HG02943 (cell line): ENCODE measurements at regions not wholly inside any gene's neighbourhood (a gene's known extent, or its start where the extent isn't known, plus 50 kb on each side); places are given as distances from the start of the nearest gene placed in this dataset.

Experiments
- ATAC-seq: cut with Tn5 transposase; IDR thresholded peaks from one replicate; pipeline ENCODE4 v1.9.1; 2021; ENCODE audit warnings: mild to moderate bottlenecking, low read depth, moderate library complexity; ENCODE audit not compliant: unreplicated experiment

DNA sequence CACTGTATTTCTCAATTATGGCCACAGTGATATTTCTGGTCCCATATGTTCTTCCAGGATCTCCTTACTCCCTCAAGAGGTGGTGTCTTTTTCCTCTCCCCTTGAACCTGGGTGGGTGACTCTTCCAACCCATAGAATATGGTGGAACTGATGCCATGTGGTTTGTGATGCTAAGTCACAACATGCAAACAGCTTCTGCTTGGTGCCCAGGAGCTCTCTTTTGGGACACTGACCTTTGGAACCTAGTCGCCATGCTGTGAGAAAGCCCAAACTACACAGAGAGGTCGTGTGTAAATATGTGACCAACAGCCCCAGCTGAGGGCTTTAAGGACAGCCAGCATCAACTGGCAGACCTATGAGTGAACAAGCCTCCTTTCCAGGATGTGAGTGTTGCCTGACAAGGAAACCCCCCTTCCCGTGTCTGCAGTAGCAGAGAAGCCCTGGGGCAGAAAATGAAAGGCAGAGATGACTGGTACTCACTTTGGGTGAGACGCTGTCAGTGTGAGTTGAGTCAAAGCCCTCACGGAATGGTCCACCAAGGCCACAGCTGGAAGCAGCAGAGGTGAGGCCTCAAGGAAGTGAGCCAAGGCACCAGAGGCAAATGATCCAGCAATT is 223.4 kb downstream of the BCOR start:
- peak; percentile 86 for ATAC-seq

DNA sequence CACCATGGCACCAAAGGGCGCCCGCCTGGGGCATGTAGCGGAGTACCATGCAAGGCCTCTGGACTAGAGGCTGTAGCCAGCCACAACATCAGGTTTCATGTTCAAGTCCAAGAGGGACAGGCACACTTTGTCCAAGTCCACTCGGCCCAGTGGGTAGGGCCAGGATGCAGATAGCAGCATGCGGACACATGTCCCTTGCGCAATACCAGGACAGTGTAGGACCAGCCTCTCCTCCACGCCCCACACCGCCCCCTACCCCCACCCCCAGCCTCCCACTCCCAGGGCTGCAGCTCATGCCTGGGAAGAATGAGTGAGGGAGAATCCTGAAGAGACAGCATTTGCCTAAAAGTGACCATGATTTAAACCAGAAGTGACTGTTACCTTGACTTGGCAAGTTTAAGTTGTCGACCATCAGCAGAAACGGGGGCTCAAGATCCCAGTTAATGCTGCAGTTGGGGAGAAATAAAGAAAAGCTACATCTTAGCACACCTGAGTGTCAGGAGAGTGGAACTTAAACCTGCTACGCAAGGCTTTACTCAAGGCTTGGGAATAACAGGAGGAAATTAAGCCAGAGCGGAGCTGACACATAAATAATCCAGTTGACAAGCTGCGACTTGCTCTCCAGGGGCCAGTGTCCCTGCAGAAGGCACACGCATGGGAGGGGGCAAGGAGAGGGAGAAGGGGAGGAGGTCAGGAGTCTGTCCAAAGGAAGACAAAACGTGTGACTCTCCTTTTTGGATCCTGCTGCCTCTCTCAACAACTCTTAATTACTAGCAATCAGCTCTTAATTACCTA is 221.7 kb downstream of the BCOR start:
- ATAC-seq, result no peak

DNA sequence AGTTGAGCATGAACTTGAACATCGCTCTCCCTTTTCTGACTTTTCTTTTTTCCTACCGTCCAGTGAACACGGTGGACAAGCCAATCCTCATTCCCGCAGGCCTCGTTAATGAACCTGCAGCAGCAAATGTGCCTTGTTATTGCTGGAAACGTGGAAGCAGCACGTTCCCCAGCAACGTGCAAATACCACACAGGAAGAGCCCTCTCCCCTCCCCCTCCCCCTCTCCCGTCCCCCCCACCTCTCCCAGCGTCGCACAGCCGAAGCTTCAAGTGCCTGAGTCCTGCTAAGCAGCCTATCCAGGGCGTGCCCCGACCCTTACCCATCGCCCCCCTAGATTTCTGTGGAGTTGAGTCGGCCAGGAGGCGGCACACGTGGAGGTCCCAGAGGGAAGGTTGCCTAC is 219.9 kb downstream of the BCOR start:
- ATAC-seq, result no peak

DNA sequence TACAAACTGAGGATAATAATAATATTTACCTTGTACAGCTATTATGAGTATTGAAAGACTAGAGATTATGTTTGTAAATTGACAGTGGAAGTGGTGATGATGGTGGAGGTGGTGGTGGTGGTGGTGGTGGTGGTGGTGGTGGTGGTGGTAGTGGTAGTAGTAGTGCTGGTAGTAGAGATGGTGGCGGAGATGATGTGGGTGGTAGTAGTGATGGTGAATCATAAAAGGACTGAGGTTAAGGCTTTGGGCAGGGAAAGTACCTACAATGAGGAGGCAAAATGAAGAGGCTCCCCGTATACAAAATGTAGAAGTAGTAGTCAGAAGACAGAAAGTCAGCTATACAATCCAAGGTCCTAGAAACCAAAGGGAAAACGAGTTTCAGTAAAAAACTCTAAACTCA is 214.1 kb downstream of the BCOR start:
- ATAC-seq, result no peak

DNA sequence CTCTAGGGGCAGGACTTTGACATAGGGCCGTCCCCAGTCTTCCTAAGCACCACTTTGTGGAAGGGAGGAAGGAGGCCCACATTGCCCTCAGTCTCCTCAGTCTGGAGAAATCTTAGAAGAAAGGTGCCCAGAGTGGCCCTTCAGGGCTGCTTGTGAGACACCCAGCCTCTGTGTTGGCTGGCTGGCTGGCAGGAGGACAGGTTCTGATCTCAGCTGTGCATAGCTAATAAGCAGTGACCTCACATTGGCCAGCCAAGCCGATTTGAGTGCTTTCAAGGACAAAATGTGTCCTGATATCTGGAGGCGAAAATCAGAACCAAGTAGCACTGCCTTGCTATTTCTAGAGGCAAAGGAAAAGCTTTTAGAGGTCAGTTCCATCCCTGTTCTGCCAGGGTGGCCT is 211.5 kb downstream of the BCOR start:
- ATAC-seq, result no peak

DNA sequence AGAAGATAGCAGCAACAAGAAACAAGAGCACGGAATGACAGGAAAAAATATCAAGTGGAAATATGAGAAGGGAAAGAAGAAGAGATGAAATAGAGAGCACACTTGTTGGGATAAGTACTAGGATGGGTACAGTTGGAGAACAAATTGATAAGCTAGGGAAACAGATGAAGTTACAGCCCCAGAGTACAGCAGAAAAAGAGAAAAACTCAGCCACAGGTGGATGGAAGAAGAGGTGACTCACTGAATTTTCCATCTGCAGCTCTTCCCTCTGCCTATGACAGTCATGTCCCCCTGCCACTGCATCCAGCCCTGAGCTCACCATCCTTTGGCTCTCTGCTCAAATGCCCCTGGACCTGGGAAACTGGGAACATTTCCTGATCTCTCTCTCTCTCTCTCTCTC is 209.0 kb downstream of the BCOR start:
- no peak for ATAC-seq

DNA sequence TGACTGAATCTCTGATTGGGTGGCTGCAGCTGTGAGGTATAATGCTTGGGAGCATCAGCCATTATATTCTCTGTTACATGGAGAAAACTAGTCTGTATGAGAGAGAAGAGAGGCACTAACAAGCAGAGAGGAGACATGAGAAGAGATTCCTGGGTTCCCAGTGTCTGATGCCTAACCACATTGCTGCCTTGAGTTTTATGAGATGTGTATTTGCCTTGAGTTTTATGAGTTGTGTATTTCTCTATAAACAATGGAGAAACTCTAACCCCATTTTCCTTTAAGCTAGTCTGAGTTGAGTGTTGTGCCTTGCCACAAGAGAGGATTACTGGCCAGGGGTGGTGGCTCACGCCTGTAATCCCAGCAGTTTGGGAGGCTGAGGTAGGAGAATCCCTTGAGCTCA is 208.1 kb downstream of the BCOR start:
- ATAC-seq, result no peak

DNA sequence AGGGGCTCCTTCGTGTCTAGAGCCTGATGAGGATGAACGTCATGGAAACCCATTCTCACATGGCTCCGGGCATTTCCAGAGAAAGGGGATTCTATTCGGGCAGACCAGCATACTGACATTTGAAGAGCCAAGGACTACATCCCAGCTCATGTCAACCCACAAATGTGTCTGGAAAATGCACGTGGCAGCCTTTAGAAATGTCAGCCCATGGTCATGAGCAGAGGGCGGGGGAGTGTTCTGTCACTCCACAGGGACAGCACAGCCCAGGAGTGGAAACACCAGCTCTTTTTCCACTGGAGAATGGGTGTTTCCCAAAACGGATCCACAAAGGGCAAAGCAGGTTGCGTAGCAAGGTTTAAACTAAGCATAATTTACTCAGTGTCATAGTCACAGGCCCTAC is 207.0 kb downstream of the BCOR start:
- ATAC-seq, result no peak

DNA sequence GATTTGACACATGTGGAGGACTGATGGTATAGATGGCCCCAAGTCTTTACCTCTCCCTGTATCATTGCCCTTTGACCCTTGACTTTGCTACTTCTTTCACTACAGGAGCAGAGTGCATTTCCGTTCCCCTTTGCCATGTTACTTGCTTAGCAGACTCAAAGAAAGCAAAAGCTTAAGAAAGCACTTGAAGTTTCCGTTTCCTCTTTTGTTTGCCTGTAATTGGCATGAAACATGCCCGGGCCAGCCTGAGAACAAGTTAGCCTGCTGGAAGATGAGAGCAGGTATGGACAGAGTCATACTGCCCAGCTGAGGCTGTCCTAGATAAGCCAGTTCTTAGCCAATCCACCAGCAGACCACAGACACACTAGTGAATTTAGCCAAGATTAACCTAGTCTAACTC is 206.0 kb downstream of the BCOR start:
- ATAC-seq, result no peak

DNA sequence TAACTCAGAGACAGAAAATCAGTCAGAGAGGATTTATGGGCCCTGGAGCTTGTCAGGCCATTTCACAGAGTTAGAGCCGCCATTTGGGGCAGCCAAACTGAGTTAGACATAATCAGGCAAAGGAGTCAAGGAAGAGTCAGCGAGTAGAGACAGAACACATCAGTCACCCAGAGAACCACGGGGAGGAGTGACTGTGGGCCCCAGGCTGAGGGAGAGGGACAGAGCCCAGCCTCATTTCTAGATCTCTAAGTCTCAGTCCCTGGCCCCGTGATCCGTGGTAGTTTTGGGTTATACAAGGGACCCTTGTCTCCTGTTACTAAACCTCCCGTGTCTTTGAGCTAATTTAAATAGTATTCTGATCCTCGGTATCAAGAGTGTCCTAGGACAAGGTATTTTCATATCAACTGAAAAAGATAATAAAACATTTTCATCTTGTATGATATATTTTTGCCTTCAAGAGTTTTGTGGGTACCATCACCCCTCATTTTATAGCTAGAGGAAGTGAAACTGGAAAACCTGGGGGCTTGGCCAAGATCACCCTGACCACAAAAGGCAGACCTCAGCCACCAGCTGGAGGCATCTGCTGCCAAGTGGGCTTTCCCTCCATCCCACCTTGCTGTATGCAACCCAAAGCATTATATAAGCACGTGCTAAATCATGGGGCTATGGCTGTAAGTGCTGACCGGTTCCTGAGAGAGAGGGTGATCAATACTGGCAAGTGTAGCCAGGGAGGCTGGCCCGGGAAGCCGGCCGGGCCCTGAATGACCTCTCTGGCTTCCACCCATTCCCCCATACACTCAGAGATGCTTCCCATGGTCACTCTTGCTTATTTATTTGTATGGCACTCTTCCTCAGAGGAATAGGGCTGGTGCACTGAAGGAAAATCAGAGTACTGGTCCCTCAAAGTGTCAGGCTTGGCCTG is 204.1 kb downstream of the BCOR start:
- no peak for ATAC-seq

DNA sequence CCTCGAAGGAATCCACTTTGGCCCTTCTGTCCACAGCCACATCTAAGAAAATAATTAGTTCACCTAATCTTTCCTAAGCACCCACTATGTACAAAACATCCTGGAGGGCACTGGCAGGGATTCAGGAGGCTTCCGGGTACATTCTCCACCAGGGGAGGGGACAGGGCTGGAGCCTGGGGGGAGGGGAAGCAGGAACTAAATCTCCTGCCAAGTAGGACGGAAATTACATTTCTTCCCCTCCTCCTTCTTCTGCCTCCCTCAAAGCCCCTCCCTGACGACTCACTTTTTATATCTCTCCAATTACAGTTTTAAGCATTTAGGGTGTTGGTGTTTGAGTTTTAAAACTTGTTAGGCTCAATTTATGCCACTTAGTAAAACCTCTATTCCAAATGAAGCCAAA is 203.1 kb downstream of the BCOR start:
- no peak for ATAC-seq

DNA sequence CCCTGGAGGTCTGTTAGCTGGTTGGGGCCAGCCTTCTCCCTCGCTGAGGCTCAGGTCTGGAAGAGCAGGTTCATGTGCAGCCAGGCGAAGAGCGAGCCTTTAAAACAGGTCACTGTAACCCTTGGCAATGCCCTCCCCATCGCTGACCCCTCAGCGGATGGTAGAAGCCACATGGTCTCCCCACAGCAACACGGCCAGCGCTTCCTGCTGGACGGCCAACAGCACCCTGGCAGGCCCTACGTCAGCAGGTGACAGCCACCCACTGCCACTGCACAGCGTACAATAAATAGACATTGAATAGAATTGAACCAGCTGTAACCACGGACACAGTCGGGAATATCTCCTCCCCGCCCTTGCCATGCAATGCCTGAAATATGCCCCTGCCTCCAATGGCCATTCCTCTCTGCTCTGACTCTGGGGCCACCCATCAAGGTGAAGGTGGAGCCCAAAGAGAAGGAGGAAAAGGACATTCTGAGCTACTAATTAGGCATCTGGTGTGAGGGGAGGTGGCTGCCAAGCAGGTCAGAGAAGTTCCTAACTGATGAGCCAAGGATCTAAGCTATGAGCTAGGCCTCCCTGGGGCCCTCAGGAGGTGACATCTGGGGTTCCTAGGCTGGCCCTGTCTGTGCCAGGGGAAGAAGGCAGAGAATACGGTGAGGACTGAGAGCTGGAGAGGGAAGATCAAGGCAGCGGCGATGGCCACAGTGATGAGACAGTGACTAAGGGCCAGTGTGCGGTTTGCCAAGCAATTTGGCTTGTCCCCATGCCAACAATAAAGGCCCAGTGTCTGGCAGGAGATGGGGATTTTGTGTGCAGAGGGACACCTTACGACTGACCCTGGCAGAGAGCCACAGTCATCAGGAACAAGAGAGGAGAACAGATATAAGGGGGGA is 202.3 kb downstream of the BCOR start:
- ATAC-seq, result no peak

DNA sequence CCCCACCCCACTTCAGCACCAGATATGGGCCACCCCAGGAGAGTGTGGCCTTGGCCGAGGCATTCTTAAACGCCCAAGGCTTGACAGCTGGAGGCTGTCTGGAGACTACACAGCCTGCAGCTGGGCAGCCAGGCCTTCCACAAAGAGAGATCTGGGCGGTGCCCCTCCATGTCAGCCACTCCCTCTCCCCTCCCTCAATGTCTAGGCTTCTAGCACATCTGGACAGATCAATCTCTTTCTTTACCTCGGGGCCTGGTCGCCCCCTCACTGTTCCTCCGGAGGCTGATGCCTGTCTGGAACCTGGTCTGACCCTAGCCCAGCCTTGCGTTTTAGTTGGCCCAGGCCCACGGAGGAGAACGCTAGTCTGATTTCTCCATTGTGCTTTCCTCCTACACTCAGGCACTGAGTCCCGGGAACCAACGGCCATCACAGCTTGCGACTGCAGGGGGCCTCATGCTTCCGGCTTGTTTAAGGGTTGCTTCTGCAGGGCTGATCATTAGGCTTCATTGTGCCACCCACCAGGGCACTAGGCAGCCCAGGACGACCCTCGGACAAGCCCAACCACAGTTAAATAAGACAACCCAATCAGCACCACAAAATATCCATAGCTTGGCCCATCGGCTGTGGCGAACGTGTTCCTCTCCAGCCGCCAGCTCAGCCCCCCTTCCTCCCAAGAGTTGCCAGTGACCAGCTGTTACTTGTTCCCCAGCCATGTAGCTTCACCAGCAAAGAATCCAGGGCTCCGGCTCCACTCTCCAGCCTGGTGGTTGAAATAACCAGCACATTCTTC is 200.6 kb downstream of the BCOR start:
- no peak for ATAC-seq

DNA sequence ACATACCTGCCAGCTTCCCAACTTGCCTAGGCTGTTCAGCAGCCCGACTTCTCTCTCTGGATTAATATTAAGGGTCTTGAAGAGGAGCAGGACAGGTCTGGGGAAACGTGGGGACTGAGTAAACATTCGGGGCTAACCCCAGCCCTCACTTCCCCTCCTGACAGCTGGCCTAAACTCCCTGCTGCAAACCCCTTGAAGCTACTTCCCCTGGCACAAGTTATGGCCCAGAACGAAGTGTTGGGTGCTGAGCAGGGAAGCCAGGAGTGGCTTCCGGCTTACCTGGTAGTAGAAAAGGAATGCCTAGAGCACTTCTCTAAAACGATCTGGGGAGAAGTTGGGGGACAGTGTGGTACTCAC is 200.0 kb downstream of the BCOR start:
- no peak for ATAC-seq

DNA sequence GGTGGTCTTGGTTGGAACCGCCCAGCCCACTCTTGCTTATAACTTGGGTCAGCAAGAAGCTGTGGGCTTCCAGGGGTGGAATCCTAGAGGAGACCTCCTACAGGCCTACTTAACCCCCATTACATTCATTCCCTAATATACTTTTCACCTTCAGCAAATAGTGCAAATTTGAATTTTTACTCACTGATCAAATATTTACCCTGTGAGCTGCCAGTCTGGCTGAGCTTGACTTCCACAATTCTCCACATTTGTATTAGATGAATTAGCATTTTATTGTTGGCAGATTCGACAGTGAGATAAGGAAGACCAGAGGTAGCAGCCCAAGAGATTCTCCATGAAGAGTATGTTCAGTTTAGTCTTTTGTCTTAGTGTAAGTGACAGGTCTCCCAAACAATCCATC is 199.6 kb downstream of the BCOR start:
- no peak for ATAC-seq

DNA sequence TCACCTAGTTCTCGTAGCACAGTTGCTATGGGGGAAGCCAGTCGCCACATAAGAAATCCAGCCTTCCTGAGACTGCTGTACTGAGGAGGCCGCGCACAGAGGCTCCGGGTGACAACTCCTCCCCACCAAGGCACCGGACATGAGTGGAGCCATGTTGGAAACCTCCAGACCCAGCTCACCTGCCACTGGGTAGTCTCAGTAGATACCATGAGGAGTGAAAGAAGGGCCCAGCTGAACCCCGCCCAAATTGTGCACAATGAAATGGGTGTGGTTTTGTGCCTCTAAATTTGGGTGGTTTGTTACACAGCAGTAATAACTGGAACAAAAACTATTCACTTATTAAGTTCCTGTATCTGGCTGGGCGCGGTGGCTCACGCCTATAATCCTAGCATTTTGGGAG is 198.7 kb downstream of the BCOR start:
- no peak for ATAC-seq

DNA sequence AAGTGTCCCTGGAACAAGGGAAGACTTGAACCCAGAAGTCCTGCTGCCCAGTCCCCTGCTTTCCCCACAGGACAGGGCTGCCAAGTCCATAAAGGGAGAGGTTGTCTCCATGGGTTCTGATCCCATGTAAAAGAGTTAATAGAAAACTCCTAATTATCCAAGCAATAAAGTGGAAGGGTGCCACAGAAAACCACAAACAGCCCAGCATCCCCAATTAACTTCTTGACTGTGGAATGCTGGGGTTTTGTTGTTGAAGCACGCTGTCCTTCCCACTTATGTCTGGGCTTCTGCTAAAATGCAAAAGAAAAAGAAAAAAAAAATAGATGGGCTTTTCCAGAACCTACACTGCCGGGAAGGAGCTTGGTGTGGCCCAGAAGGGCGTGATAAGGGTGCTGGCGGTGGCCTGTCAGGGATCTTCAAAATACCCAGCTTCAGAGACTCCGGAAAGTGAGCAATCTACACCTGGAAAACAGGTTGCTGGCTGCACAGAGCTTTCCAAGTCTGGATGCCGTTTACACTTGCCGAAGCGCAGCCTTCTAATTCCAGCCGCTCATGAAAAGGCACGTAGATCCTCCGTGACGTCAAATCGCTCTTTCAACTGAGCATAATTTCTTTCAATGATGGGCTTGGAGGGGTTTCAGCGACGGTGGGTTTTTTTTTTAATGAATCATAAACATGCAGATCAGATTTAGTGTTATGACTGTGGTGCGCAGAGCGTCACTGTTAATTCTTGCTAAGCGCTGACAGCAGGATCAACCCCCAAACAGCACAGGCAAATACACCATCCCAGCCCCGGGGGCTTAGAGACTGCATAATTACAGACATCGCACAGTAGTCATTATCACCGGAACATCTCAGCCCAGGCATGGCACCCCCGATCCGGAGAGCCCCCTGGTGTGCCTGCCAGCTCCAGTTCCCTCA is 197.6 kb downstream of the BCOR start:
- ATAC-seq, result no peak

DNA sequence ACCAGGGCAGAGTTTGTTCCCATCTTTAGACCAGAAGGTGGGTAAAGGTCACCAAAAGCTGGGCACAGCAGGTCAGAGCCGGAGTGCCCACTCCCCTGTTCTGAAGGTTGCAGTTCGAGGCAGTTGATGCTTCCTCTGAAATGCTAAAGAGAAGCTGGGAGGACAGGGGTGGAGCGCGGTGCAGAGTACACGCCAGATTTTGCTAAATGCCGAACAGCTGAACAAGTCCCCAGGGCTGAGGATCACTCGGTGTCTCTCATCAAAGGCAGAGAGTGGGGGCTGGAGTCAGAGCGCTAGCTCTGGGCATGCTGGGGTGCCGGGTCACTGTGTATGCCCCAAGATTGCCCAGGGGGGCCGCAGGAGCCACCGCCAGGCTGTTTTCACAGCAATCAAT is 197.0 kb downstream of the BCOR start:
- no peak for ATAC-seq

DNA sequence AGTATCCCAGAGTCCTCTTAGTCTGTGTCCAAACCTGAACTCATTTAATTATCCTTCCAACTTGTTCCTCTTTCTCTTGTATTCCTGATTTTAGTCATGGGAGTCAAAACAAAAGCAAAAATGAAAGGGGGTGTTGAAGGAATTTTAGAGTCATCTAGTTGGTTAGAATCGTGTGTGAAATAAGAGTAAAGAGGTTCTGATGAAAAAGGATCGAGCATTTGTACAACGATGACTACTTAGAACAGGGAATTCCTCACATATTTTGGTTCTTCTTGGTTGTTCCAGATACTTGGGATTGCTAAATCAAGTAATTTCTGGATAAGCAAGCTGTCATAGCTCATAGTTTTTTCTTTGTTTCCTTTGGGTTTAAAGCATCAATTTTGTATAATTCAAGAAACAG is 194.4 kb downstream of the BCOR start:
- ATAC-seq, result no peak
